Astrocyte (in vitro differentiated cells and primary cell): ENCODE measurements at regions not wholly inside any gene's neighbourhood (a gene's known extent, or its start where the extent isn't known, plus 50 kb on each side); places are given as distances from the start of the nearest gene placed in this dataset.

Experiments
- CTCF ChIP-seq: IDR thresholded peaks from 2 replicates; pipeline ENCODE4 v1.5.1; 2011; ENCODE audit warnings: low read depth, mild to moderate bottlenecking, inconsistent platforms, low read length, moderate library complexity; ENCODE audit not compliant: insufficient read depth
- EZH2 ChIP-seq: IDR thresholded peaks from 2 replicates; pipeline ENCODE4 v1.6.1; 2012; ENCODE audit warnings: mild to moderate bottlenecking, low read length, inconsistent platforms; ENCODE audit not compliant: insufficient read depth

GRCh38 chr13:75103976-75104375 is 378.0 kb downstream of the TBC1D4 start:
- TF ChIP-seq CTCF (no peak), EZH2 (no peak)
